ENCODE measurements at regions not wholly inside any gene's neighbourhood (a gene's known extent, or its start where the extent isn't known, plus 50 kb on each side); places are given as distances from the start of the nearest gene placed in this dataset.
"Not testable (repeated sequence)": the region's sequence is repeated elsewhere in the genome, so short reads cannot be mapped to it uniquely, and the experiment has no call there.

GRCh38 chr2:53342248-53342647 lies 425.4 kb upstream of the CHAC2 start:
- 49 to 91% methylated on average over 4 of the region's 4 CpGs for WGBS, 2 donors
- no peak overlapping the region for H3K4me3 ChIP-seq (ENCODE audit: low read depth, poor library complexity, severe bottlenecking)
- DNase-seq (ENCODE audit: low spot score in 2 of 2), result no peak
- TF ChIP-seq POLR2A (IDR thresholded peaks at IDR 0.05) (no peak), CTCF (IDR thresholded peaks at IDR 0.05) (no peak)
- intact Hi-C loops (cut with DNase I; ENCODE audit: low total_unique reads), result no loop called here

DNA sequence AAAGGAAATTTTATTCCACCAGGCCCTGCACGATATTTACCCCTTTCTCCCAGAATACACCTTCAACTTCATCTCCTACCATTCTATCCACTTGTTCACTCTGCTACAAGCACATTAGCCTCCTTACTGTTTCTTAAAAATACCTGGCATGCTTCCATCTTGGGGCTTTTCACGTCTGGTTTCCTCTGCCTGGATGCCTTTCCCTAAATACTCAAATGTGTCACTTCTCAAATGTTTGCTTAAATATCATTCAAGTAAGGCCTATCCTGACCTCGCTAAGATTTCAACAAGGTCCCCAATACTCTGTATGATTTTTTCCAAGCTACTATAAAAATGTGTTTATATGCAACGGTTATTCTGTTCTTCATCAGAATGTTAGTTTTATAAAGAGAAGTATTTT lies 433.0 kb upstream of the CHAC2 start:
- no peak for DNase-seq (ENCODE audit: low spot score in 2 of 2)
- no peak for TF ChIP-seq POLR2A (IDR thresholded peaks at IDR 0.05)
- no peak for TF ChIP-seq CTCF (IDR thresholded peaks at IDR 0.05)
- intact Hi-C loops (cut with DNase I; ENCODE audit: low total_unique reads), result no loop called here
- H3K4me3 ChIP-seq (ENCODE audit: low read depth, poor library complexity, severe bottlenecking), result no peak overlapping the region
- 61 to 66% methylated on average over 4 of the region's 4 CpGs for WGBS, 2 donors

DNA sequence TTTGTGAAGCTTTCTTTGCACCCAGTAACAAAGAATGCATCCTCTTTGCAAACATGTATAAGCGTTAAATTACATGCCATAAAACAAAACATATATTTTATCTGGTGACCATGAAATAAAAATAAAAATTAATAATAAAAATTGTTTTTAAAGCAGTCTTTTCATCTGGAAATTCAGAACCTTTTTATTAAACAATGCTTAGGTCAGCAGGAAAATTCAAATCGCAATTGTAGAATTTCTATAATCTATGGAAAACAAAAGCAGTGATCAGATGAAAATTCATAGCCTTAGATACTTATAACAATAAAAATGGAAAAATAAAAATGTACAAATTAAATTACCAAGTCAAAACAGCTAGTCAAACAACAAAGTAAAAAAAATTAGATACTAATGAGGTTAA lies 435.9 kb upstream of the CHAC2 start:
- intact Hi-C loops (cut with DNase I; ENCODE audit: low total_unique reads), result no loop called here
- no peak for DNase-seq (ENCODE audit: low spot score in 2 of 2)
- TF ChIP-seq CTCF (IDR thresholded peaks at IDR 0.05), result no peak
- no peak for TF ChIP-seq POLR2A (IDR thresholded peaks at IDR 0.05)
- 46 to 48% methylated on average over 2 of the region's 2 CpGs for WGBS, 2 donors
- H3K4me3 ChIP-seq (ENCODE audit: low read depth, poor library complexity, severe bottlenecking), result no peak overlapping the region

GRCh38 chr2:53317861-53318260 lies 449.7 kb upstream of the CHAC2 start:
- 71 to 84% methylated on average over 5 of the region's 5 CpGs for WGBS, 2 donors
- intact Hi-C loops (cut with DNase I; ENCODE audit: low total_unique reads), result no loop called here
- H3K4me3 ChIP-seq (ENCODE audit: low read depth, poor library complexity, severe bottlenecking), result no peak overlapping the region
- TF ChIP-seq CTCF (IDR thresholded peaks at IDR 0.05) (no peak), POLR2A (IDR thresholded peaks at IDR 0.05) (no peak)
- DNase-seq (ENCODE audit: low spot score in 2 of 2), result no peak

DNA sequence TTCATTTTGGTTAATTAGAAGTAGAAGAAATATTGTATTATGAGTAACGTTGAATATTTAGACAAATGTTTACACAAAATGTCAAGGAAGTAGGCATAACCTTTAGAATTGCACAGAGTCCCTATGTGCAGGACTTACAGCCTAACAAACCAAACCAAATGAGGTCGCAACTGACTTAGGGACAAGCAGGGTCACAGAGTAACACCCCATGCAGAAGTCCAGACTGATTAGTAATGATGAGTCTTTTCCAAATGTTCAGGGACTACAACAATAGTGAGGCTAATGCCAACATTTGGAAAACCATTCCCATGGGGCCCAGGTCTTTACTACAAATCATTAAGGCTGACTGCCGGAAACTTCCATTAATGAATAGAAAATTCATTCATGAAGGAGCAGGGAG lies 452.5 kb upstream of the CHAC2 start:
- H3K4me3 ChIP-seq (ENCODE audit: low read depth, poor library complexity, severe bottlenecking), result no peak overlapping the region
- WGBS, 2 donors, result 79 to 83% methylated on average over 3 of the region's 3 CpGs
- intact Hi-C loops (cut with DNase I; ENCODE audit: low total_unique reads), result no loop called here
- DNase-seq (ENCODE audit: low spot score in 2 of 2), result no peak
- TF ChIP-seq POLR2A (IDR thresholded peaks at IDR 0.05) (no peak), CTCF (IDR thresholded peaks at IDR 0.05) (no peak)

GRCh38 chr2:53314718-53315117 lies 452.9 kb upstream of the CHAC2 start:
- TF ChIP-seq CTCF (IDR thresholded peaks at IDR 0.05) (no peak), POLR2A (IDR thresholded peaks at IDR 0.05) (no peak)
- 68 to 69% methylated on average over 2 of the region's 2 CpGs for WGBS, 2 donors
- no peak overlapping the region for H3K4me3 ChIP-seq (ENCODE audit: low read depth, poor library complexity, severe bottlenecking)
- DNase-seq (ENCODE audit: low spot score in 2 of 2), result no peak
- intact Hi-C loops (cut with DNase I; ENCODE audit: low total_unique reads), result no loop called here

GRCh38 chr2:53313644-53314043 lies 454.0 kb upstream of the CHAC2 start:
- intact Hi-C loops (cut with DNase I; ENCODE audit: low total_unique reads); DNase-seq (ENCODE audit: low spot score in 2 of 2); H3K4me3 ChIP-seq (ENCODE audit: low read depth, poor library complexity, severe bottlenecking): not testable (repeated sequence)
- WGBS, 2 donors, result 55 to 75% methylated on average over 4 of the region's 4 CpGs

Data from lower leg skin (tissue), 4 donors.